HepG2 (cell line): ENCODE measurements at regions not wholly inside any gene's neighbourhood (a gene's known extent, or its start where the extent isn't known, plus 50 kb on each side); places are given as distances from the start of the nearest gene placed in this dataset.

Experiments used
- ATAC-seq: fragments of 200-7000 bp; cut with Tn5 transposase; 3 replicates; pipeline ENCODE4 v1.9.1; 2020; ENCODE audit warnings: mild to moderate bottlenecking, moderate library complexity
- BruUV-seq: library from RNA; stranded (reverse); fragments of 400-500 nt; replicated peaks from 2 replicates; lab custom pipeline; 2021; lab: Mats Ljungman, UMichigan
- CTCF ChIA-PET: fragments of 300-600 bp; formaldehyde crosslinking; extraction: SDS; loops from one replicate; lab custom pipeline; 2021; ENCODE audit warnings: low total read pairs, inconsistent platforms, low intra/inter-chr PET ratio; lab: Yijun Ruan, JAX
- POLR2A ChIA-PET: fragments of 350-600 bp; sonication (Branson Sonifier 250); formaldehyde crosslinking; loops from one replicate; lab custom pipeline; 2020; ENCODE audit warnings: antibody characterized with exemption, inconsistent platforms; lab: Yijun Ruan, JAX
- DNase-seq: peaks from one replicate; pipeline ENCODE4 v3.0.0-alpha.2; 2015; ENCODE audit warnings: low spot score
- FAIRE-seq: peaks from 3 replicates; lab custom pipeline; 2011; peaks lifted over from hg19 to GRCh38; lab: Jason Lieb, UNC
- H2AFZ ChIP-seq: one replicate; pipeline ENCODE4 v1.6.1; 2011; ENCODE audit warnings: low read length, inconsistent platforms
- H3K27ac ChIP-seq: fragments of 300-600 bp; 3 replicates; pipeline ENCODE4 v1.8.0; 2011; ENCODE audit warnings: mixed run types, mild to moderate bottlenecking, mixed read lengths, low read length, inconsistent platforms; ENCODE audit not compliant: insufficient read depth; ENCODE audit errors: extremely low read length
- H3K27me3 ChIP-seq, 2 experiments: fragments of 200-600 bp in 1 of 2; 2 replicates in 1 of 2; 3 replicates in 1 of 2; pipeline versions ENCODE4 v1.6.0 to v1.8.0; 2011; ENCODE audit warnings: low read length in 2 of 2, mild to moderate bottlenecking in 2 of 2, moderate library complexity in 2 of 2, inconsistent platforms in 1 of 2; ENCODE audit not compliant: insufficient read depth in 2 of 2, control insufficient read depth in 1 of 2
- H3K36me3 ChIP-seq, 2 experiments: fragments of 200-600 bp in 1 of 2; replicated peaks in 1 of 2; 2 replicates in 1 of 2; 3 replicates in 1 of 2; pipeline versions ENCODE4 v1.5.1 to v1.8.0; 2011; ENCODE audit warnings: low read length in 2 of 2, inconsistent platforms in 1 of 2; ENCODE audit not compliant: insufficient read depth in 2 of 2, control insufficient read depth in 1 of 2
- H3K4me1 ChIP-seq: 2 replicates; pipeline ENCODE4 v1.5.1; 2012; ENCODE audit warnings: low read length, inconsistent platforms; ENCODE audit not compliant: insufficient read depth
- H3K4me2 ChIP-seq: 2 replicates; pipeline ENCODE4 v1.6.0; 2011; ENCODE audit warnings: low read depth, low read length, inconsistent platforms
- H3K4me3 ChIP-seq, 3 experiments: fragments of 200-600 bp in 1 of 3; sonication (generic), shearing (Covaris generic) in 1 of 3; replicated peaks in 1 of 3; 2 replicates each; pipeline ENCODE4 v1.5.1; 2011 to 2016; ENCODE audit warnings: low read length in 3 of 3, inconsistent platforms in 2 of 3, low read depth in 2 of 3, mild to moderate bottlenecking in 2 of 3, control low read depth in 1 of 3, mixed read lengths in 1 of 3; ENCODE audit not compliant: insufficient read depth in 1 of 3
- H3K79me2 ChIP-seq: one replicate; pipeline ENCODE4 v1.6.1; 2011; ENCODE audit warnings: low read length, inconsistent platforms; ENCODE audit not compliant: insufficient read depth
- H3K9ac ChIP-seq: 2 replicates; pipeline ENCODE4 v1.6.0; 2011; ENCODE audit warnings: mild to moderate bottlenecking, low read depth, low read length, inconsistent platforms; ENCODE audit not compliant: insufficient read depth
- H3K9me3 ChIP-seq: 2 replicates; pipeline ENCODE4 v1.5.1; 2012; ENCODE audit warnings: mild to moderate bottlenecking, low read length
- H4K20me1 ChIP-seq: 2 replicates; pipeline ENCODE4 v1.6.0; 2011; ENCODE audit warnings: inconsistent platforms, mild to moderate bottlenecking, low read length, moderate library complexity; ENCODE audit not compliant: insufficient read depth
- ARNT ChIP-seq: fragments of 450-650 bp; IDR thresholded peaks from 2 replicates; pipeline ENCODE4 v1.6.1; 2017
- IRF2 ChIP-seq: IDR thresholded peaks from 2 replicates; pipeline ENCODE4 v1.6.1; 2018; ENCODE audit warnings: missing genetic modification reagents, missing compliant biosample characterization
- JARID2 ChIP-seq: sonication (generic); formaldehyde crosslinking; IDR thresholded peaks from 2 replicates; pipeline ENCODE4 v1.8.1; 2023; ENCODE audit warnings: missing genetic modification reagents, inconsistent platforms; ENCODE audit not compliant: insufficient replicate concordance
- MEIS2 ChIP-seq: sonication (generic); formaldehyde crosslinking; IDR thresholded peaks from 2 replicates; pipeline ENCODE4 v1.9.0; 2021; ENCODE audit warnings: mild to moderate bottlenecking, missing genetic modification reagents
- NR2F1 ChIP-seq, 2 experiments: fragments of 450-650 bp in 1 of 2; formaldehyde crosslinking in 1 of 2; IDR thresholded peaks; 2 replicates each; pipeline versions ENCODE4 v1.5.0 to v1.6.1; 2016 to 2020; ENCODE audit warnings: mild to moderate bottlenecking in 1 of 2, missing compliant biosample characterization in 1 of 2, missing genetic modification reagents in 1 of 2, moderate library complexity in 1 of 2
- PPARG ChIP-seq: conservative IDR thresholded peaks from 2 replicates; pipeline ENCODE4 v1.6.1; 2016; ENCODE audit warnings: missing biosample characterization, missing genetic modification reagents
- RXRB ChIP-seq: IDR thresholded peaks from 2 replicates; pipeline ENCODE4 v1.6.1; 2016; ENCODE audit warnings: borderline replicate concordance, missing genetic modification reagents, missing compliant biosample characterization
- SMYD3 ChIP-seq: sonication (generic); formaldehyde crosslinking; IDR thresholded peaks from 2 replicates; pipeline ENCODE4 v1.8.1; 2023; ENCODE audit warnings: mild to moderate bottlenecking, missing genetic modification reagents
- SSRP1 ChIP-seq: IDR thresholded peaks from 2 replicates; pipeline ENCODE4 v1.6.1; 2016; ENCODE audit warnings: control low read depth
- YEATS4 ChIP-seq: sonication (generic); formaldehyde crosslinking; IDR thresholded peaks from 2 replicates; pipeline ENCODE4 v1.4.0; 2020; ENCODE audit warnings: missing genetic modification reagents, borderline replicate concordance
- YY1 ChIP-seq: IDR thresholded peaks from 2 replicates; pipeline ENCODE4 v1.6.1; 2011; ENCODE audit warnings: low read length, low read depth, moderate library complexity, mild to moderate bottlenecking; ENCODE audit not compliant: insufficient read depth, insufficient replicate concordance
- ZBTB20 ChIP-seq: sonication (generic); formaldehyde crosslinking; IDR thresholded peaks from 2 replicates; pipeline ENCODE4 v1.8.1; 2023; ENCODE audit warnings: missing genetic modification reagents, low read depth, mild to moderate bottlenecking, borderline replicate concordance
- ZNF160 ChIP-seq: sonication (generic); formaldehyde crosslinking; IDR thresholded peaks from 2 replicates; pipeline ENCODE4 v1.8.0; 2022; ENCODE audit warnings: mild to moderate bottlenecking, inconsistent platforms, missing genetic modification reagents
- ZNF260 ChIP-seq: sonication (generic); formaldehyde crosslinking; IDR thresholded peaks from 2 replicates; pipeline ENCODE4 v1.4.0; 2020; ENCODE audit warnings: missing genetic modification reagents, low read depth, mild to moderate bottlenecking, borderline replicate concordance
- ZNF556 ChIP-seq: sonication (generic); formaldehyde crosslinking; IDR thresholded peaks from 2 replicates; pipeline ENCODE4 v1.4.0; 2020; ENCODE audit warnings: mild to moderate bottlenecking, missing genetic modification reagents, borderline replicate concordance
- ZNF773 ChIP-seq: sonication (generic); formaldehyde crosslinking; IDR thresholded peaks from 2 replicates; pipeline ENCODE4 v1.4.0; 2020; ENCODE audit warnings: missing genetic modification reagents, borderline replicate concordance
- ZNF816 ChIP-seq: sonication (generic); formaldehyde crosslinking; IDR thresholded peaks from 2 replicates; pipeline ENCODE4 v1.8.0; 2022; ENCODE audit warnings: missing genetic modification reagents, mild to moderate bottlenecking, borderline replicate concordance
- ZNF841 ChIP-seq: sonication (generic); formaldehyde crosslinking; IDR thresholded peaks from 2 replicates; pipeline ENCODE4 v1.8.1; 2023; ENCODE audit warnings: missing genetic modification reagents, borderline replicate concordance
- WGBS: methylation state at CpG from one replicate; pipeline ENCODE4 v1.1.6; 2017; ENCODE audit warnings: low lambda C conversion rate; 5-methylcytosine and 5-hydroxymethylcytosine counted together
- in situ Hi-C: cut with HindIII; loops from 2 replicates; pipeline ENCODE4 v1.10.0; 2017; ENCODE audit warnings: low pct_unique_long_range_greater_than_20kb; ENCODE audit not compliant: extremely low pct_ligation_motif_present
- intact Hi-C: fragments of 100-400 bp; cut with micrococcal nuclease; formaldehyde crosslinking; loops from one replicate; pipeline ENCODE4 v1.10.0; 2022; ENCODE audit not compliant: unreplicated experiment
- TF ChIP-seq, protein P1 (sequence below): sonication (generic); formaldehyde crosslinking; IDR thresholded peaks from 2 replicates; pipeline ENCODE4 v1.9.0; 2021; ENCODE audit warnings: missing genetic modification reagents, mild to moderate bottlenecking, borderline replicate concordance

- FAIRE-seq (no peak), DNase-seq (no peak), ATAC-seq (no peak)
- no peaks in the 10 kb centered on the region for H3K4me1 ChIP-seq
- no peaks in the 10 kb centered on the region for H3K79me2 ChIP-seq
- H3K27me3 ChIP-seq = peaks cover 4 to 31% of the 10 kb centered on the region in 2 experiments; a peak in 3 of 5 replicates
- no peak overlapping the region for H3K9ac ChIP-seq
- intact Hi-C loops (no loop called here), in situ Hi-C loops (no loop called here)
- WGBS = 18% methylated on average over 6 of the region's 13 CpGs
- no peak overlapping the region for H3K4me3 ChIP-seq
- no peak overlapping the region for H2AFZ ChIP-seq
- CTCF ChIA-PET = no interaction called here
- H3K27ac ChIP-seq = no peak overlapping the region
- H3K9me3 ChIP-seq = peaks cover 28% of the 10 kb centered on the region
- TF ChIP-seq ZNF773 (CRISPR knock-in tag) (no peak), PPARG (no peak), IRF2 (CRISPR knock-in tag) (no peak), ZNF841 (CRISPR knock-in tag) (no peak), MEIS2 (CRISPR knock-in tag) (no peak), YY1 (no peak), YEATS4 (CRISPR knock-in tag) (no peak), SSRP1 (CRISPR knock-in tag) (no peak), NR2F1 (CRISPR knock-in tag; IDR thresholded peaks at IDR 0.05) (no peak)
- no peaks in the 10 kb centered on the region for H4K20me1 ChIP-seq
- POLR2A ChIA-PET = no interaction called here
- BruUV-seq = no TSS peak
- no peak overlapping the region for H3K4me2 ChIP-seq
- H3K36me3 ChIP-seq = no peaks in the 10 kb centered on the region
Measured at GRCh38 chr22:44608597-44609399, 93.2 kb upstream of the PRR5 start.

- ChIA-PET POLR2A (no interaction called here), CTCF (no interaction called here)
- DNase-seq = no peak
- Histone ChIP-seq H3K4me2 (no peak overlapping the region), H4K20me1 (no peaks in the 10 kb centered on the region), H3K9ac (no peak overlapping the region), H3K27me3 (peaks cover 4 to 38% of the 10 kb centered on the region in 2 experiments; a peak in 3 of 5 replicates), H3K9me3 (peaks cover 2% of the 10 kb centered on the region; the same call in 1 of the 2 replicates), H3K4me3 (no peak overlapping the region), H2AFZ (no peak overlapping the region), H3K79me2 (no peaks in the 10 kb centered on the region), H3K36me3 (no peaks in the 10 kb centered on the region), H3K27ac (no peak overlapping the region), H3K4me1 (no peaks in the 10 kb centered on the region)
- BruUV-seq = no TSS peak
- in situ Hi-C loops = no loop called here
- no peak for ATAC-seq
- 2% methylated on average over 5 of the region's 12 CpGs for WGBS
- intact Hi-C loops = no loop called here
- FAIRE-seq = no peak
- TF ChIP-seq ZBTB20 (no peak), SMYD3 (CRISPR knock-in tag) (no peak), JARID2 (CRISPR knock-in tag) (no peak), ZNF556 (CRISPR knock-in tag) (no peak), ZNF816 (CRISPR knock-in tag) (no peak), ZNF260 (CRISPR knock-in tag) (no peak), ZNF160 (no peak), ARNT (no peak), RXRB (CRISPR knock-in tag) (no peak)
- TF ChIP-seq, protein P1, sequence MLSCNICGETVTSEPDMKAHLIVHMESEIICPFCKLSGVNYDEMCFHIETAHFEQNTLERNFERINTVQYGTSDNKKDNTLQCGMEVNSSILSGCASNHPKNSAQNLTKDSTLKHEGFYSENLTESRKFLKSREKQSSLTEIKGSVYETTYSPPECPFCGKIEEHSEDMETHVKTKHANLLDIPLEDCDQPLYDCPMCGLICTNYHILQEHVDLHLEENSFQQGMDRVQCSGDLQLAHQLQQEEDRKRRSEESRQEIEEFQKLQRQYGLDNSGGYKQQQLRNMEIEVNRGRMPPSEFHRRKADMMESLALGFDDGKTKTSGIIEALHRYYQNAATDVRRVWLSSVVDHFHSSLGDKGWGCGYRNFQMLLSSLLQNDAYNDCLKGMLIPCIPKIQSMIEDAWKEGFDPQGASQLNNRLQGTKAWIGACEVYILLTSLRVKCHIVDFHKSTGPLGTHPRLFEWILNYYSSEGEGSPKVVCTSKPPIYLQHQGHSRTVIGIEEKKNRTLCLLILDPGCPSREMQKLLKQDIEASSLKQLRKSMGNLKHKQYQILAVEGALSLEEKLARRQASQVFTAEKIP (CRISPR knock-in tag) = no peak
Measured at GRCh38 chr22:44606126-44606525, 95.9 kb upstream of the PRR5 start.
